ENCODE measurements at regions not wholly inside any gene's neighbourhood (a gene's known extent, or its start where the extent isn't known, plus 50 kb on each side); places are given as distances from the start of the nearest gene placed in this dataset.

DNA sequence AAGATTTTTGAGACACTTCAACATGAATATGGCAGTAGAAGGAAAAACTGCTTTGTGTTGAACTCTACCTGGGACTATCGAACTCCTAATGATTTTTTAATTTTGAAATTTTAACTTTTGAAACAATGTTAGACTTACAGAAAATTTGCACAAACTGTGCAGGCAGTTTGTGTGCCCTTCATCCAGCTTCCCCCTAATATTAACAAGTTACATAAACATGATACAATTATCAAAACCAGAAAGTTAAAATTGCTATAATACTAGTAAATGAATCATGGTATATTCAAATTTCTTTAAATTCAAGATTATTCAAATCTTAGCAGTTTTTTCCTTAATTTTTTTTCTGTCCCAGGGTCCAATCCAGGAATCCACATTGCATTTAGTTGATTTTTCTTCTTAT, 278.9 kb downstream of the ADGRL2 start:
- TF ChIP-seq BHLHE40 (IDR thresholded peaks at IDR 0.05; ENCODE audit: low read depth, low read length) (no peak), MXI1 (IDR thresholded peaks at IDR 0.05; ENCODE audit: borderline replicate concordance, low read depth, low read length) (no peak), RFX5 (IDR thresholded peaks at IDR 0.05; ENCODE audit: low read depth, low read length) (no peak), FOS (IDR thresholded peaks at IDR 0.05; ENCODE audit: low read depth, low read length) (no peak), CEBPB (IDR thresholded peaks at IDR 0.05; ENCODE audit: low read depth, low read length) (no peak), MAFK (IDR thresholded peaks at IDR 0.05; ENCODE audit: low read depth, low read length) (no peak), NFE2L2 (IDR thresholded peaks at IDR 0.05; ENCODE audit: low read depth, low read length) (no peak), SMC3 (IDR thresholded peaks at IDR 0.05; ENCODE audit: low read depth, low read length) (no peak), CHD1 (IDR thresholded peaks at IDR 0.05; ENCODE audit: low read depth, low read length) (no peak), POLR2A (IDR thresholded peaks at IDR 0.05; ENCODE audit: low read depth, low read length) (no peak), RCOR1 (IDR thresholded peaks at IDR 0.05; ENCODE audit: insufficient replicate concordance, low read length) (no peak), MAZ (IDR thresholded peaks at IDR 0.05; ENCODE audit: borderline replicate concordance, low read depth, low read length) (no peak), RAD21 (IDR thresholded peaks at IDR 0.05; ENCODE audit: low read length) (no peak)
- TF ChIP-seq, protein P1, sequence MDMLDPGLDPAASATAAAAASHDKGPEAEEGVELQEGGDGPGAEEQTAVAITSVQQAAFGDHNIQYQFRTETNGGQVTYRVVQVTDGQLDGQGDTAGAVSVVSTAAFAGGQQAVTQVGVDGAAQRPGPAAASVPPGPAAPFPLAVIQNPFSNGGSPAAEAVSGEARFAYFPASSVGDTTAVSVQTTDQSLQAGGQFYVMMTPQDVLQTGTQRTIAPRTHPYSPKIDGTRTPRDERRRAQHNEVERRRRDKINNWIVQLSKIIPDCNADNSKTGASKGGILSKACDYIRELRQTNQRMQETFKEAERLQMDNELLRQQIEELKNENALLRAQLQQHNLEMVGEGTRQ (IDR thresholded peaks at IDR 0.05; ENCODE audit: low read depth, low read length) = no peak
- TF ChIP-seq, protein P2, sequence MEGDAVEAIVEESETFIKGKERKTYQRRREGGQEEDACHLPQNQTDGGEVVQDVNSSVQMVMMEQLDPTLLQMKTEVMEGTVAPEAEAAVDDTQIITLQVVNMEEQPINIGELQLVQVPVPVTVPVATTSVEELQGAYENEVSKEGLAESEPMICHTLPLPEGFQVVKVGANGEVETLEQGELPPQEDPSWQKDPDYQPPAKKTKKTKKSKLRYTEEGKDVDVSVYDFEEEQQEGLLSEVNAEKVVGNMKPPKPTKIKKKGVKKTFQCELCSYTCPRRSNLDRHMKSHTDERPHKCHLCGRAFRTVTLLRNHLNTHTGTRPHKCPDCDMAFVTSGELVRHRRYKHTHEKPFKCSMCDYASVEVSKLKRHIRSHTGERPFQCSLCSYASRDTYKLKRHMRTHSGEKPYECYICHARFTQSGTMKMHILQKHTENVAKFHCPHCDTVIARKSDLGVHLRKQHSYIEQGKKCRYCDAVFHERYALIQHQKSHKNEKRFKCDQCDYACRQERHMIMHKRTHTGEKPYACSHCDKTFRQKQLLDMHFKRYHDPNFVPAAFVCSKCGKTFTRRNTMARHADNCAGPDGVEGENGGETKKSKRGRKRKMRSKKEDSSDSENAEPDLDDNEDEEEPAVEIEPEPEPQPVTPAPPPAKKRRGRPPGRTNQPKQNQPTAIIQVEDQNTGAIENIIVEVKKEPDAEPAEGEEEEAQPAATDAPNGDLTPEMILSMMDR (conservative IDR thresholded peaks at IDR 0.05; ENCODE audit: low read depth, low read length) = no peak
- TF ChIP-seq, protein P3, sequence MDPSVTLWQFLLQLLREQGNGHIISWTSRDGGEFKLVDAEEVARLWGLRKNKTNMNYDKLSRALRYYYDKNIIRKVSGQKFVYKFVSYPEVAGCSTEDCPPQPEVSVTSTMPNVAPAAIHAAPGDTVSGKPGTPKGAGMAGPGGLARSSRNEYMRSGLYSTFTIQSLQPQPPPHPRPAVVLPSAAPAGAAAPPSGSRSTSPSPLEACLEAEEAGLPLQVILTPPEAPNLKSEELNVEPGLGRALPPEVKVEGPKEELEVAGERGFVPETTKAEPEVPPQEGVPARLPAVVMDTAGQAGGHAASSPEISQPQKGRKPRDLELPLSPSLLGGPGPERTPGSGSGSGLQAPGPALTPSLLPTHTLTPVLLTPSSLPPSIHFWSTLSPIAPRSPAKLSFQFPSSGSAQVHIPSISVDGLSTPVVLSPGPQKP (IDR thresholded peaks at IDR 0.05; ENCODE audit: borderline replicate concordance, low read depth, low read length) = no peak
- Histone ChIP-seq H3K36me3 (ENCODE audit: control insufficient read depth, insufficient read depth, low read length) (no peaks in the 10 kb centered on the region), H3K18ac (ENCODE audit: low read depth, low read length) (no peak overlapping the region), H3K56ac (ENCODE audit: extremely low read depth, insufficient read depth, low read length) (no peak overlapping the region), H2BK20ac (ENCODE audit: low read depth, low read length) (no peak overlapping the region), H4K5ac (ENCODE audit: low read depth, low read length) (no peak overlapping the region), H3K27ac (ENCODE audit: insufficient read depth, low read length) (no peak overlapping the region), H3K4me2 (ENCODE audit: low read depth, low read length) (no peak overlapping the region), H2BK5ac (ENCODE audit: low read depth, low read length, poor library complexity, severe bottlenecking) (no peak overlapping the region), H3K79me1 (ENCODE audit: low read depth in 1 of 2, low read length in 2 of 2) (no peaks in the 10 kb centered on the region), H4K20me1 (ENCODE audit: insufficient read depth, low read length) (no peaks in the 10 kb centered on the region), H2AK5ac (ENCODE audit: low read depth, low read length) (no peak overlapping the region), H4K8ac (ENCODE audit: low read depth in 2 of 2, low read length in 2 of 2) (no peak overlapping the region), H3K27me3 (ENCODE audit: control insufficient read depth, insufficient read depth, low read length) (no peaks in the 10 kb centered on the region), H3K9me1 (ENCODE audit: insufficient read depth, low read length) (no peaks in the 10 kb centered on the region), H3K4me3 (ENCODE audit: insufficient read depth, low read depth, low read length) (no peak overlapping the region), H3K14ac (replicated peaks; ENCODE audit: low read depth, low read length) (no peak overlapping the region), H2BK120ac (ENCODE audit: low read depth, low read length) (no peak overlapping the region), H3K9me3 (ENCODE audit: control insufficient read depth, insufficient read depth, low read length) (no peaks in the 10 kb centered on the region), H3K23ac (ENCODE audit: low read depth, low read length) (no peak overlapping the region), H3K4ac (ENCODE audit: low read depth, low read length) (no peak overlapping the region), H2BK15ac (ENCODE audit: low read depth, low read length) (no peak overlapping the region), H4K91ac (ENCODE audit: insufficient read depth, low read depth, low read length) (no peak overlapping the region), H3K4me1 (ENCODE audit: control insufficient read depth, insufficient read depth, low read length) (no peaks in the 10 kb centered on the region), H2AFZ (replicated peaks; ENCODE audit: low read length, poor library complexity) (no peak overlapping the region), H3K9ac (ENCODE audit: low read depth, low read length) (no peak overlapping the region), H2AK9ac (replicated peaks; ENCODE audit: low read depth, low read length, poor library complexity) (no peak overlapping the region)
- dilution Hi-C loops (cut with HindIII; ENCODE audit: low sequenced_read_pairs, unreplicated experiment) = no loop called here
- CTCF ChIA-PET = no interaction called here
- POLR2A ChIA-PET (ENCODE audit: unreplicated experiment) = no interaction called here
- no peak for DNase-seq
- ATAC-seq (ENCODE audit: low read depth) = no peak
- no TSS peak for BruUV-seq (replicated peaks)
- in situ Hi-C loops (cut with MboI; ENCODE audit: low sequenced_read_pairs) = no loop called here
- no CpG with 5 or more reads among the region's 1 CpG for WGBS, 2 experiments (ENCODE audit: extremely low coverage in 2 of 2, insufficient read length in 1 of 2)
- intact Hi-C loops (cut with micrococcal nuclease) = no loop called here
